WI38 (cell line): ENCODE measurements at regions not wholly inside any gene's neighbourhood (a gene's known extent, or its start where the extent isn't known, plus 50 kb on each side); places are given as distances from the start of the nearest gene placed in this dataset.

Experiments used
- H3K4me3 ChIP-seq: 2 replicates; pipeline ENCODE4 v1.5.1; 2011; ENCODE audit warnings: low read depth, mild to moderate bottlenecking, control low read depth, low read length
- CTCF ChIP-seq: IDR thresholded peaks from 2 replicates; pipeline ENCODE4 v1.5.1; 2012; ENCODE audit warnings: low read depth, mild to moderate bottlenecking, control low read depth, low read length

GRCh38 chr22:26746311-26746710 lies 88.9 kb downstream of the MIAT start:
- no peak overlapping the region for H3K4me3 ChIP-seq

GRCh38 chr22:26748845-26749244 lies 91.5 kb downstream of the MIAT start:
- no peak for TF ChIP-seq CTCF
- no peak overlapping the region for H3K4me3 ChIP-seq

More at GRCh38 chr22:26746311-26746710, 88.9 kb downstream of the MIAT start:
- TF ChIP-seq CTCF = no peak

GRCh38 chr22:26751217-26751616 lies 93.8 kb downstream of the MIAT start:
- no peak for TF ChIP-seq CTCF
- no peak overlapping the region for H3K4me3 ChIP-seq

GRCh38 chr22:26753125-26753862 lies 95.9 kb downstream of the MIAT start:
- no peak overlapping the region for H3K4me3 ChIP-seq
- no peak; the same call in 1 of the 2 replicates for TF ChIP-seq CTCF

GRCh38 chr22:26756675-26757293 lies 99.4 kb downstream of the MIAT start:
- peak overlapping the region; percentile 6; the same call in 1 of the 2 replicates for H3K4me3 ChIP-seq
- TF ChIP-seq CTCF = peak; percentile 76

GRCh38 chr22:26757496-26757895 lies 100.1 kb downstream of the MIAT start:
- TF ChIP-seq CTCF = no peak
- no peak overlapping the region for H3K4me3 ChIP-seq
